Spleen (tissue), 11 donors: ENCODE measurements at regions not wholly inside any gene's neighbourhood (a gene's known extent, or its start where the extent isn't known, plus 50 kb on each side); places are given as distances from the start of the nearest gene placed in this dataset.
"Not testable (repeated sequence)": the region's sequence is repeated elsewhere in the genome, so short reads cannot be mapped to it uniquely, and the experiment has no call there.

ENCODE experiments used
- DNase-seq: peaks from one replicate; pipeline ENCODE4 v3.0.0-alpha.2; 2020
- H3K27ac ChIP-seq, 8 donors: fragments of 200-600 bp; sonication (generic) in 7 of 8; 1 replicate in 4 of 8; 2 replicates in 4 of 8; pipeline versions ENCODE4 v1.5.0 to v1.8.0; 2016 to 2021; ENCODE audit warnings: inconsistent platforms in 4 of 8, mild to moderate bottlenecking in 4 of 8, moderate library complexity in 1 of 8
- H3K27me3 ChIP-seq, 7 donors: fragments of 200-600 bp; sonication (generic) in 6 of 7; replicated peaks in 1 of 7; 1 replicate in 4 of 7; 2 replicates in 3 of 7; pipeline versions ENCODE4 v1.5.0 to v1.8.0; 2016 to 2021; ENCODE audit warnings: inconsistent platforms in 3 of 7, mild to moderate bottlenecking in 1 of 7
- H3K36me3 ChIP-seq, 6 donors: fragments of 200-600 bp; sonication (generic) in 5 of 6; 1 replicate in 4 of 6; 2 replicates in 2 of 6; pipeline versions ENCODE4 v1.5.0 to v1.8.0; 2016 to 2021; ENCODE audit warnings: inconsistent platforms in 2 of 6
- H3K4me1 ChIP-seq, 6 donors: fragments of 200-600 bp; sonication (generic) in 5 of 6; 1 replicate in 3 of 6; 2 replicates in 3 of 6; pipeline versions ENCODE4 v1.5.0 to v1.8.0; 2016 to 2021; ENCODE audit warnings: inconsistent platforms in 3 of 6
- H3K4me3 ChIP-seq, 8 donors: fragments of 200-600 bp; sonication (generic) in 7 of 8; 1 replicate in 4 of 8; 2 replicates in 4 of 8; pipeline versions ENCODE4 v1.5.0 to v1.8.0; 2016 to 2021; ENCODE audit warnings: inconsistent platforms in 4 of 8, mild to moderate bottlenecking in 4 of 8, moderate library complexity in 2 of 8
- H3K9me3 ChIP-seq, 8 donors: fragments of 200-600 bp; sonication (generic) in 7 of 8; 1 replicate in 4 of 8; 2 replicates in 4 of 8; pipeline versions ENCODE4 v1.5.0 to v1.8.0; 2016 to 2021; ENCODE audit warnings: inconsistent platforms in 4 of 8
- CTCF ChIP-seq, 11 experiments: fragments of 200-600 bp in 7 of 11; fragments of 450-650 bp in 4 of 11; sonication (generic) in 4 of 11; IDR thresholded peaks in 8 of 11; conservative IDR thresholded peaks in 3 of 11; 1 replicate in 7 of 11; 2 replicates in 4 of 11; pipeline versions ENCODE4 v1.4.0 to v1.8.0; 2016 to 2021; ENCODE audit warnings: antibody characterized with exemption in 11 of 11, inconsistent platforms in 4 of 11, mild to moderate bottlenecking in 1 of 11
- POLR2A ChIP-seq, 3 donors: fragments of 450-650 bp; IDR thresholded peaks; one replicate each; pipeline ENCODE4 v1.5.1; 2017; ENCODE audit warnings: antibody characterized with exemption in 3 of 3, mild to moderate bottlenecking in 1 of 3
- POLR2AphosphoS5 ChIP-seq, 3 donors: sonication (generic); formaldehyde crosslinking; IDR thresholded peaks; one replicate each; pipeline ENCODE4 v1.5.1; 2017; ENCODE audit warnings: antibody characterized with exemption in 3 of 3
- WGBS, 5 donors: extraction: QIAGEN DNeasy Blood & Tissue Kit in 3 of 5; methylation state at CpG; one replicate each; pipeline versions ENCODE4 v1.1.5 to v1.1.7; 2013 to 2018; 5-methylcytosine and 5-hydroxymethylcytosine counted together
- intact Hi-C: fragments of 100-400 bp; cut with DNase I; formaldehyde crosslinking; loops from one replicate; pipeline ENCODE4 v1.15.0; 2023; ENCODE audit warnings: low total_unique reads
- donor health status: healthy with polysubstance abuse.
- donor health status: DM: no; HTN: no; CAD: no; lungs with moderate emphysema.
- donor health status: DM: no; HTN: no; CAD: no.
- donor health status: Bipolar disorder and iron deficiency.
- donor health status: healthy.
- donor health status: DM: no; HTN: no; CAD: no.
- donor health status: DM: yes; HTN: yes; CAD: no.

- no peak overlapping the region for H3K4me3 ChIP-seq
- no peaks in the 10 kb centered on the region for H3K27me3 ChIP-seq
- no peaks in the 10 kb centered on the region for H3K4me1 ChIP-seq
- peaks cover 0 to 27% (median 19%) of the 10 kb centered on the region in 8 donors for H3K9me3 ChIP-seq
- TF ChIP-seq CTCF (IDR thresholded peaks at IDR 0.05 in 8 of 11, conservative IDR thresholded peaks at IDR 0.05 in 3 of 11), result no peak
- no peak for TF ChIP-seq POLR2AphosphoS5 (IDR thresholded peaks at IDR 0.05)
- no peak for TF ChIP-seq POLR2A (IDR thresholded peaks at IDR 0.05)
- intact Hi-C loops, result no loop called here
- no peak overlapping the region for H3K27ac ChIP-seq
- no peak for DNase-seq
- WGBS, 5 donors, result 93 to 100% (median 95%) methylated on average over 1 of the region's 1 CpG
- no peaks in the 10 kb centered on the region for H3K36me3 ChIP-seq
Measured at GRCh38 chr5:74526111-74526510, 114.4 kb downstream of the ENC1 start.

GRCh38 chr5:74524767-74525166 is 115.8 kb downstream of the ENC1 start:
- H3K36me3 ChIP-seq, H3K27ac ChIP-seq, H3K4me3 ChIP-seq, intact Hi-C loops, DNase-seq, H3K27me3 ChIP-seq, H3K4me1 ChIP-seq: not testable (repeated sequence)
- WGBS, 5 donors, result 89 to 94% (median 90%) methylated on average over 3 of the region's 3 CpGs
- H3K9me3 ChIP-seq, result peaks cover 0 to 27% (median 19%) of the 10 kb centered on the region in 8 donors

- intact Hi-C loops, H3K4me1 ChIP-seq, H3K36me3 ChIP-seq, H3K27me3 ChIP-seq, H3K4me3 ChIP-seq, H3K27ac ChIP-seq, DNase-seq: not testable (repeated sequence)
- 89 to 97% (median 94%) methylated on average over 4 of the region's 4 CpGs for WGBS, 5 donors
- peaks cover 0 to 27% (median 19%) of the 10 kb centered on the region in 8 donors for H3K9me3 ChIP-seq
Measured at GRCh38 chr5:74523698-74524097, 116.8 kb downstream of the ENC1 start.

- H3K4me3 ChIP-seq, H3K36me3 ChIP-seq, H3K4me1 ChIP-seq, H3K27me3 ChIP-seq, intact Hi-C loops, DNase-seq, H3K27ac ChIP-seq: not testable (repeated sequence)
- H3K9me3 ChIP-seq, result peaks cover 0 to 27% (median 19%) of the 10 kb centered on the region in 8 donors
- 86 to 100% (median 91%) methylated on average over 2 of the region's 2 CpGs for WGBS, 5 donors
Measured at GRCh38 chr5:74522838-74523237, 117.7 kb downstream of the ENC1 start.

- peaks cover 0 to 27% (median 19%) of the 10 kb centered on the region in 8 donors for H3K9me3 ChIP-seq
- H3K27me3 ChIP-seq, result peaks cover 0 to 1% (median 0%) of the 10 kb centered on the region in 7 donors
- no peak for DNase-seq
- intact Hi-C loops, result no loop called here
- no peak overlapping the region for H3K27ac ChIP-seq
- TF ChIP-seq POLR2A (IDR thresholded peaks at IDR 0.05) (no peak), CTCF (IDR thresholded peaks at IDR 0.05 in 8 of 11, conservative IDR thresholded peaks at IDR 0.05 in 3 of 11) (no peak), POLR2AphosphoS5 (IDR thresholded peaks at IDR 0.05) (no peak)
- WGBS, 5 donors, result 63 to 85% (median 80%) methylated on average over 3 of the region's 3 CpGs
- no peak overlapping the region for H3K4me3 ChIP-seq
- H3K36me3 ChIP-seq, result no peaks in the 10 kb centered on the region
- H3K4me1 ChIP-seq, result peaks cover 0 to 3% (median 0%) of the 10 kb centered on the region in 6 donors
Measured at GRCh38 chr5:74521401-74521800, 119.1 kb downstream of the ENC1 start.

GRCh38 chr5:74519679-74520078 is 120.8 kb downstream of the ENC1 start:
- no peaks in the 10 kb centered on the region for H3K36me3 ChIP-seq
- H3K27me3 ChIP-seq, result peaks cover 0 to 4% (median 0%) of the 10 kb centered on the region in 7 donors
- peaks cover 0 to 22% (median 16%) of the 10 kb centered on the region in 8 donors for H3K9me3 ChIP-seq
- H3K4me3 ChIP-seq, result no peak overlapping the region
- peaks cover 0 to 3% (median 0%) of the 10 kb centered on the region in 6 donors for H3K4me1 ChIP-seq
- H3K27ac ChIP-seq, result no peak overlapping the region
- intact Hi-C loops, result no loop called here
- no peak for TF ChIP-seq CTCF (IDR thresholded peaks at IDR 0.05 in 8 of 11, conservative IDR thresholded peaks at IDR 0.05 in 3 of 11)
- no peak for TF ChIP-seq POLR2A (IDR thresholded peaks at IDR 0.05)
- DNase-seq, result no peak
- 88 to 96% (median 91%) methylated on average over 4 of the region's 4 CpGs for WGBS, 5 donors
